AML-193 (cell line): ENCODE measurements at regions not wholly inside any gene's neighbourhood (a gene's known extent, or its start where the extent isn't known, plus 50 kb on each side); places are given as distances from the start of the nearest gene placed in this dataset.

Source experiments
- DNase-seq, 2 experiments: peaks; one replicate each; lab custom pipeline; 2025; lab: John Stamatoyannopoulos, UW

GRCh38 chr12:75974323-75975187 lies 57.0 kb downstream of the PHLDA1 start:
- DNase-seq, result peak; percentile 37 to 46

- DNase-seq, result no peak
Measured at GRCh38 chr12:75971253-75971652, 60.3 kb downstream of the PHLDA1 start.

- no peak for DNase-seq
Measured at GRCh38 chr12:75970310-75970709, 61.3 kb downstream of the PHLDA1 start.

- no peak for DNase-seq
Measured at GRCh38 chr12:75969768-75970167, 61.8 kb downstream of the PHLDA1 start.

GRCh38 chr12:75965661-75966060 lies 65.9 kb downstream of the PHLDA1 start:
- DNase-seq, result no peak

GRCh38 chr12:75964150-75964549 lies 67.4 kb downstream of the PHLDA1 start:
- DNase-seq, result peak; percentile 90

- no peak for DNase-seq
Measured at GRCh38 chr12:75961878-75962277, 69.7 kb downstream of the PHLDA1 start.

- DNase-seq, result no peak
Measured at GRCh38 chr12:75960954-75961661, 70.5 kb downstream of the PHLDA1 start.

GRCh38 chr12:75960086-75960910 lies 71.3 kb downstream of the PHLDA1 start:
- DNase-seq, result no peak

GRCh38 chr12:75959506-75959905 lies 72.1 kb downstream of the PHLDA1 start:
- no peak for DNase-seq

- no peak for DNase-seq
Measured at GRCh38 chr12:75959060-75959459, 72.5 kb downstream of the PHLDA1 start.

- DNase-seq, result no peak
Measured at GRCh38 chr12:75955251-75955650, 76.3 kb downstream of the PHLDA1 start.

- no peak for DNase-seq
Measured at GRCh38 chr12:75954749-75955148, 76.8 kb downstream of the PHLDA1 start.

GRCh38 chr12:75954041-75954440 lies 77.5 kb downstream of the PHLDA1 start:
- DNase-seq, result no peak

- DNase-seq, result no peak
Measured at GRCh38 chr12:75953312-75953906, 78.2 kb downstream of the PHLDA1 start.

- no peak for DNase-seq
Measured at GRCh38 chr12:75951399-75952278, 79.9 kb downstream of the PHLDA1 start.

- no peak for DNase-seq
Measured at GRCh38 chr12:75947156-75947723, 84.3 kb downstream of the PHLDA1 start.

- DNase-seq, result no peak
Measured at GRCh38 chr12:75945581-75945980, 86.0 kb downstream of the PHLDA1 start.

GRCh38 chr12:75944905-75945432 lies 86.6 kb downstream of the PHLDA1 start:
- no peak for DNase-seq
